ENCODE measurements at regions not wholly inside any gene's neighbourhood (a gene's known extent, or its start where the extent isn't known, plus 50 kb on each side); places are given as distances from the start of the nearest gene placed in this dataset.
"Not testable (repeated sequence)": the region's sequence is repeated elsewhere in the genome, so short reads cannot be mapped to it uniquely, and the experiment has no call there.

- TF ChIP-seq CTCF (conservative IDR thresholded peaks at IDR 0.05; ENCODE audit: low read length); EZH2phosphoT487 (IDR thresholded peaks at IDR 0.05; ENCODE audit: borderline replicate concordance, low read depth, low read length): not testable (repeated sequence)
These were observed 201.4 kb upstream of the TEKT4 start for GRCh38 chr2:94669858-94670257.
